GM23338 (cell line): ENCODE measurements at regions not wholly inside any gene's neighbourhood (a gene's known extent, or its start where the extent isn't known, plus 50 kb on each side); places are given as distances from the start of the nearest gene placed in this dataset.

Experiments used
- ATAC-seq: fragments of 200-7000 bp; cut with Tn5 transposase; 3 replicates; pipeline ENCODE4 v1.9.1; 2020
- DNase-seq: peaks from one replicate; pipeline ENCODE4 v3.0.0-alpha.2; 2015; ENCODE audit warnings: low spot score
- H2AFZ ChIP-seq: fragments of 200-600 bp; sonication (generic); 2 replicates; pipeline ENCODE4 v1.8.0; 2016; ENCODE audit warnings: antibody characterized with exemption, mild to moderate bottlenecking, moderate library complexity
- H3F3A ChIP-seq: fragments of 200-600 bp; sonication (generic); replicated peaks from 2 replicates; pipeline ENCODE4 v1.8.0; 2017; ENCODE audit warnings: antibody characterized with exemption, mixed run types, low read depth
- H3K27ac ChIP-seq: fragments of 200-600 bp; sonication (generic); 2 replicates; pipeline ENCODE4 v1.6.1; 2016; ENCODE audit warnings: low read depth
- H3K27me3 ChIP-seq: fragments of 200-600 bp; sonication (generic); 2 replicates; pipeline ENCODE4 v1.8.0; 2016; ENCODE audit warnings: mild to moderate bottlenecking, mixed run types, moderate library complexity; ENCODE audit not compliant: insufficient read depth
- H3K36me3 ChIP-seq: fragments of 200-600 bp; sonication (generic); 2 replicates; pipeline ENCODE4 v1.8.0; 2016; ENCODE audit warnings: mild to moderate bottlenecking; ENCODE audit not compliant: insufficient read depth
- H3K4me1 ChIP-seq: fragments of 200-600 bp; sonication (generic); 2 replicates; pipeline ENCODE4 v1.8.0; 2016; ENCODE audit warnings: mild to moderate bottlenecking, moderate library complexity; ENCODE audit not compliant: insufficient read depth
- H3K4me2 ChIP-seq: fragments of 200-600 bp; sonication (generic); 2 replicates; pipeline ENCODE4 v1.7.1; 2017; ENCODE audit warnings: mixed run types
- H3K4me3 ChIP-seq: fragments of 200-600 bp; sonication (generic); 2 replicates; pipeline ENCODE4 v1.6.1; 2016; ENCODE audit warnings: mixed run types
- H3K79me2 ChIP-seq: fragments of 200-600 bp; sonication (generic); replicated peaks from 2 replicates; pipeline ENCODE4 v1.8.0; 2017; ENCODE audit warnings: mild to moderate bottlenecking; ENCODE audit not compliant: insufficient read depth
- H3K9me2 ChIP-seq: fragments of 200-600 bp; sonication (generic); 2 replicates; pipeline ENCODE4 v1.8.0; 2017; ENCODE audit not compliant: insufficient read depth
- H4K20me1 ChIP-seq: fragments of 200-600 bp; sonication (generic); replicated peaks from 2 replicates; pipeline ENCODE4 v1.8.0; 2017; ENCODE audit warnings: mild to moderate bottlenecking; ENCODE audit not compliant: insufficient read depth
- H3K27ac Mint-ChIP-seq: 2 replicates; pipeline ENCODE4 v1.8.0; 2020; ENCODE audit warnings: inconsistent platforms, mild to moderate bottlenecking, moderate library complexity, mixed read lengths
- H3K27me3 Mint-ChIP-seq: 3 replicates; pipeline ENCODE4 v1.8.0; 2022; ENCODE audit warnings: low read depth, mild to moderate bottlenecking, moderate library complexity, mixed read lengths, inconsistent platforms; ENCODE audit not compliant: insufficient read depth, poor library complexity
- H3K36me3 Mint-ChIP-seq: 3 replicates; pipeline ENCODE4 v1.8.0; 2021; ENCODE audit warnings: low read depth, mild to moderate bottlenecking, inconsistent platforms, moderate library complexity, mixed read lengths
- H3K4me1 Mint-ChIP-seq: 3 replicates; pipeline ENCODE4 v1.8.0; 2020; ENCODE audit warnings: mild to moderate bottlenecking, inconsistent platforms, mixed read lengths
- H3K4me3 Mint-ChIP-seq: 3 replicates; pipeline ENCODE4 v1.8.0; 2021; ENCODE audit warnings: moderate library complexity, mild to moderate bottlenecking, inconsistent platforms, mixed read lengths
- H3K9me3 Mint-ChIP-seq: 3 replicates; pipeline ENCODE4 v1.8.0; 2020; ENCODE audit warnings: moderate library complexity, mild to moderate bottlenecking, inconsistent platforms, mixed read lengths
- CREB1 ChIP-seq: fragments of 250-450 bp; sonication (Bioruptor Pico); IDR thresholded peaks from 2 replicates; pipeline ENCODE4 v1.5.0; 2020; ENCODE audit warnings: low read depth, mild to moderate bottlenecking, moderate library complexity
- CTCF ChIP-seq, 2 experiments: fragments of 200-600 bp in 1 of 2; sonication (generic) in 1 of 2; conservative IDR thresholded peaks; 2 replicates each; pipeline versions ENCODE4 v1.5.1 to v1.6.1; 2016 to 2017; ENCODE audit warnings: antibody characterized with exemption in 2 of 2, low read depth in 2 of 2, mild to moderate bottlenecking in 2 of 2, moderate library complexity in 1 of 2
- ETS1 ChIP-seq: IDR thresholded peaks from 2 replicates; pipeline ENCODE4 v1.6.1; 2016; ENCODE audit warnings: antibody characterized with exemption
- EZH2 ChIP-seq: fragments of 200-600 bp; sonication (generic); IDR thresholded peaks from one replicate; pipeline ENCODE4 v1.8.0; 2017; ENCODE audit warnings: antibody characterized with exemption, mild to moderate bottlenecking, low read depth; ENCODE audit not compliant: unreplicated experiment
- EZH2phosphoT487 ChIP-seq: fragments of 200-600 bp; sonication (generic); IDR thresholded peaks from one replicate; pipeline ENCODE4 v1.8.1; 2018; ENCODE audit warnings: antibody characterized with exemption; ENCODE audit not compliant: unreplicated experiment
- JUNB ChIP-seq: IDR thresholded peaks from one replicate; pipeline ENCODE4 v1.6.1; 2016; ENCODE audit warnings: antibody characterized with exemption; ENCODE audit not compliant: unreplicated experiment
- NANOG ChIP-seq: IDR thresholded peaks from 2 replicates; pipeline ENCODE4 v1.6.1; 2016; ENCODE audit warnings: antibody characterized with exemption, borderline replicate concordance
- POLR2AphosphoS5 ChIP-seq: IDR thresholded peaks from 2 replicates; pipeline ENCODE4 v1.6.1; 2016; ENCODE audit warnings: antibody characterized with exemption, low read depth
- STAT1 ChIP-seq: IDR thresholded peaks from one replicate; pipeline ENCODE4 v1.6.1; 2016; ENCODE audit warnings: antibody characterized with exemption; ENCODE audit not compliant: unreplicated experiment
- ZNF114 ChIP-seq: fragments of 250-450 bp; sonication (Bioruptor Pico); IDR thresholded peaks from 2 replicates; pipeline ENCODE4 v1.5.0; 2020; ENCODE audit warnings: mild to moderate bottlenecking, moderate library complexity
- ZNF331 ChIP-seq: fragments of 250-450 bp; sonication (Bioruptor Pico); IDR thresholded peaks from 2 replicates; pipeline ENCODE4 v1.5.0; 2020; ENCODE audit warnings: low read depth, mild to moderate bottlenecking, moderate library complexity
- ZNF462 ChIP-seq: fragments of 250-450 bp; sonication (Bioruptor Pico); IDR thresholded peaks from 2 replicates; pipeline ENCODE4 v1.5.0; 2020; ENCODE audit warnings: mild to moderate bottlenecking, moderate library complexity

GRCh38 chr14:94700336-94700735 lies 69.6 kb downstream of the GSC start (continued):
- TF ChIP-seq STAT1 (no peak), JUNB (no peak), POLR2AphosphoS5 (no peak), ZNF331 (CRISPR knock-in tag) (no peak), ETS1 (no peak), NANOG (no peak)

- H3K27ac Mint-ChIP-seq = no peak overlapping the region
- H3K27ac ChIP-seq = no peak overlapping the region
- H3K27me3 ChIP-seq = no peaks in the 10 kb centered on the region
- H3K79me2 ChIP-seq = no peaks in the 10 kb centered on the region
- H3F3A ChIP-seq = no peaks in the 10 kb centered on the region
- no peak for ATAC-seq
- H3K27me3 Mint-ChIP-seq = peaks cover 7% of the 10 kb centered on the region
- H2AFZ ChIP-seq = no peak overlapping the region
- no peak for DNase-seq
- H4K20me1 ChIP-seq = no peaks in the 10 kb centered on the region
- H3K9me3 Mint-ChIP-seq = no peaks in the 10 kb centered on the region
- peaks cover under 1% of the 10 kb centered on the region; the same call in 2 of the 3 replicates for H3K4me1 Mint-ChIP-seq
- H3K4me3 Mint-ChIP-seq = no peak overlapping the region
- H3K36me3 Mint-ChIP-seq = no peaks in the 10 kb centered on the region
- H3K4me1 ChIP-seq = no peaks in the 10 kb centered on the region; the same call in 1 of the 2 replicates
- no peaks in the 10 kb centered on the region for H3K36me3 ChIP-seq
- no peak for TF ChIP-seq NANOG
- TF ChIP-seq ZNF114 = no peak
- TF ChIP-seq EZH2phosphoT487 = no peak
- no peak for TF ChIP-seq CREB1 (CRISPR knock-in tag)
- TF ChIP-seq STAT1 = no peak
- TF ChIP-seq JUNB = no peak
- TF ChIP-seq EZH2 = no peak
- TF ChIP-seq ZNF462 = no peak
- TF ChIP-seq CTCF (conservative IDR thresholded peaks at IDR 0.05; ENCODE audit: low read depth in 2 of 2) = no peak
- TF ChIP-seq ZNF331 (CRISPR knock-in tag) = no peak
- H3K4me2 ChIP-seq = no peak overlapping the region
- H3K9me2 ChIP-seq = no peaks in the 10 kb centered on the region
- no peak overlapping the region for H3K4me3 ChIP-seq
Observed at GRCh38 chr14:94699831-94700230, 70.1 kb downstream of the GSC start.
